NCI-H345 treated with DMSO at 0.1 percent for 48 hours (cell line): ENCODE measurements at regions not wholly inside any gene's neighbourhood (a gene's known extent, or its start where the extent isn't known, plus 50 kb on each side); places are given as distances from the start of the nearest gene placed in this dataset.

Experiments
- DNase-seq: peaks from one replicate; lab custom pipeline; 2025; ENCODE audit not compliant: unreplicated experiment; lab: John Stamatoyannopoulos, UW

- no peak for DNase-seq
Measured at GRCh38 chr16:13856811-13857511, 63.0 kb upstream of the ERCC4 start.

- no peak for DNase-seq
Measured at GRCh38 chr16:13858873-13859580, 60.9 kb upstream of the ERCC4 start.

- no peak for DNase-seq
Measured at GRCh38 chr16:13863075-13863765, 56.7 kb upstream of the ERCC4 start.

GRCh38 chr16:13864689-13865088 lies 55.3 kb upstream of the ERCC4 start:
- no peak for DNase-seq

GRCh38 chr16:13866073-13866472 lies 53.9 kb upstream of the ERCC4 start:
- DNase-seq = peak; percentile 20
